Kidney epithelial cell (primary cell): ENCODE measurements at regions not wholly inside any gene's neighbourhood (a gene's known extent, or its start where the extent isn't known, plus 50 kb on each side); places are given as distances from the start of the nearest gene placed in this dataset.
"Not testable (repeated sequence)": the region's sequence is repeated elsewhere in the genome, so short reads cannot be mapped to it uniquely, and the experiment has no call there.

Source experiments
- DNase-seq: peaks from one replicate; pipeline ENCODE4 v3.0.0-alpha.2; 2010; ENCODE audit warnings: low read depth
- H3K27me3 ChIP-seq: 2 replicates; pipeline ENCODE4 v1.6.0; 2011; ENCODE audit warnings: low read length; ENCODE audit not compliant: control insufficient read depth, insufficient read depth
- H3K36me3 ChIP-seq: 2 replicates; pipeline ENCODE4 v1.5.1; 2011; ENCODE audit warnings: low read length; ENCODE audit not compliant: control insufficient read depth, insufficient read depth
- H3K4me3 ChIP-seq: 2 replicates; pipeline ENCODE4 v1.5.1; 2011; ENCODE audit warnings: low read depth, mild to moderate bottlenecking, control low read depth, low read length
- CTCF ChIP-seq: IDR thresholded peaks from 2 replicates; pipeline ENCODE4 v1.5.1; 2011; ENCODE audit warnings: mild to moderate bottlenecking, moderate library complexity, low read length, control low read depth, inconsistent platforms; ENCODE audit not compliant: insufficient read depth, poor library complexity, severe bottlenecking

GRCh38 chr6:148021165-148021564 is 321.5 kb upstream of the SASH1 start:
- TF ChIP-seq CTCF, result no peak
- H3K27me3 ChIP-seq, result no peaks in the 10 kb centered on the region

GRCh38 chr6:148021699-148022098 is 320.9 kb upstream of the SASH1 start:
- Histone ChIP-seq H3K4me3 (no peak overlapping the region), H3K36me3 (no peaks in the 10 kb centered on the region), H3K27me3 (no peaks in the 10 kb centered on the region)
- DNase-seq, result no peak
- TF ChIP-seq CTCF, result no peak

More at GRCh38 chr6:148021165-148021564, 321.5 kb upstream of the SASH1 start:
- H3K36me3 ChIP-seq, result no peaks in the 10 kb centered on the region
- no peak overlapping the region for H3K4me3 ChIP-seq
- DNase-seq, result no peak

- H3K36me3 ChIP-seq, DNase-seq, H3K27me3 ChIP-seq, H3K4me3 ChIP-seq: not testable (repeated sequence)
Measured at GRCh38 chr6:148022279-148022678, 320.4 kb upstream of the SASH1 start.

GRCh38 chr6:148027201-148027600 is 315.4 kb upstream of the SASH1 start:
- no peaks in the 10 kb centered on the region for H3K27me3 ChIP-seq
- H3K36me3 ChIP-seq, result no peaks in the 10 kb centered on the region
- no peak for TF ChIP-seq CTCF
- H3K4me3 ChIP-seq, result no peak overlapping the region
- no peak for DNase-seq

GRCh38 chr6:148035806-148036390 is 306.7 kb upstream of the SASH1 start:
- no peak for TF ChIP-seq CTCF
- H3K4me3 ChIP-seq, result no peak overlapping the region
- H3K36me3 ChIP-seq, result no peaks in the 10 kb centered on the region
- no peak for DNase-seq
- no peaks in the 10 kb centered on the region for H3K27me3 ChIP-seq

GRCh38 chr6:148037496-148037895 is 305.1 kb upstream of the SASH1 start:
- no peak for TF ChIP-seq CTCF
- no peak for DNase-seq
- no peaks in the 10 kb centered on the region for H3K36me3 ChIP-seq
- H3K4me3 ChIP-seq, result no peak overlapping the region
- H3K27me3 ChIP-seq, result no peaks in the 10 kb centered on the region
